ENCODE measurements at regions not wholly inside any gene's neighbourhood (a gene's known extent, or its start where the extent isn't known, plus 50 kb on each side); places are given as distances from the start of the nearest gene placed in this dataset.

GRCh38 chr12:28683366-28683765 lies 465.7 kb upstream of the FAR2 start:
- TF ChIP-seq CTCF (optimal IDR thresholded peaks at IDR 0.05 in 1 of 3, IDR thresholded peaks at IDR 0.05 in 1 of 3, conservative IDR thresholded peaks at IDR 0.05 in 1 of 3; ENCODE audit: extremely low read depth in 1 of 3, insufficient read depth in 2 of 3, low read length in 3 of 3) (no peak), EZH2 (IDR thresholded peaks at IDR 0.05; ENCODE audit: low read length) (no peak)
- Histone ChIP-seq H3K9ac (ENCODE audit: control insufficient read depth, extremely low read depth, insufficient read depth, low read length) (no peak overlapping the region), H2AFZ (ENCODE audit: control insufficient read depth, low read length) (no peak overlapping the region), H3K4me1 (ENCODE audit: control insufficient read depth, extremely low read depth, insufficient read depth, low read length) (no peaks in the 10 kb centered on the region), H4K20me1 (ENCODE audit: control insufficient read depth, extremely low read depth, insufficient read depth, low read length) (no peaks in the 10 kb centered on the region), H3K4me3 (ENCODE audit: control insufficient read depth in 2 of 3, extremely low read depth in 1 of 3, insufficient read depth in 2 of 3, low read depth in 1 of 3, low read length in 3 of 3) (no peak overlapping the region), H3K9me1 (ENCODE audit: control insufficient read depth, extremely low read depth, insufficient read depth, low read length) (no peaks in the 10 kb centered on the region), H3K27ac (ENCODE audit: control insufficient read depth, insufficient read depth, low read length) (no peak overlapping the region), H3K27me3 (ENCODE audit: control insufficient read depth, extremely low read depth, insufficient read depth, low read length) (no peaks in the 10 kb centered on the region), H3K36me3 (ENCODE audit: control insufficient read depth in 2 of 2, extremely low read depth in 1 of 2, insufficient read depth in 2 of 2, low read length in 2 of 2) (no peaks in the 10 kb centered on the region), H3K4me2 (ENCODE audit: control insufficient read depth, extremely low read depth, insufficient read depth, low read depth, low read length) (no peak overlapping the region), H3K9me3 (ENCODE audit: control insufficient read depth, low read depth, low read length) (no peaks in the 10 kb centered on the region), H3K79me2 (ENCODE audit: control insufficient read depth, insufficient read depth, low read length) (no peaks in the 10 kb centered on the region)
- FAIRE-seq (no peak), DNase-seq (ENCODE audit: low read depth, low spot score) (no peak)
- dilution Hi-C loops (cut with MboI; ENCODE audit: extremely low pct_ligation_motif_present, low sequenced_read_pairs) = no loop called here

- no peaks in the 10 kb centered on the region for H3K27me3 ChIP-seq (ENCODE audit: control insufficient read depth, extremely low read depth, insufficient read depth, low read length)
- no peaks in the 10 kb centered on the region for H3K9me1 ChIP-seq (ENCODE audit: control insufficient read depth, extremely low read depth, insufficient read depth, low read length)
- no peaks in the 10 kb centered on the region for H3K79me2 ChIP-seq (ENCODE audit: control insufficient read depth, insufficient read depth, low read length)
- no peak overlapping the region for H3K4me3 ChIP-seq (ENCODE audit: control insufficient read depth in 2 of 3, extremely low read depth in 1 of 3, insufficient read depth in 2 of 3, low read depth in 1 of 3, low read length in 3 of 3)
- TF ChIP-seq CTCF (optimal IDR thresholded peaks at IDR 0.05 in 1 of 3, IDR thresholded peaks at IDR 0.05 in 1 of 3, conservative IDR thresholded peaks at IDR 0.05 in 1 of 3; ENCODE audit: extremely low read depth in 1 of 3, insufficient read depth in 2 of 3, low read length in 3 of 3) (no peak), EZH2 (IDR thresholded peaks at IDR 0.05; ENCODE audit: low read length) (no peak)
- H3K9me3 ChIP-seq (ENCODE audit: control insufficient read depth, low read depth, low read length) = no peaks in the 10 kb centered on the region
- no peak overlapping the region for H3K4me2 ChIP-seq (ENCODE audit: control insufficient read depth, extremely low read depth, insufficient read depth, low read depth, low read length)
- no peak overlapping the region for H2AFZ ChIP-seq (ENCODE audit: control insufficient read depth, low read length)
- dilution Hi-C loops (cut with MboI; ENCODE audit: extremely low pct_ligation_motif_present, low sequenced_read_pairs) = no loop called here
- H4K20me1 ChIP-seq (ENCODE audit: control insufficient read depth, extremely low read depth, insufficient read depth, low read length) = no peaks in the 10 kb centered on the region
- no peak for DNase-seq (ENCODE audit: low read depth, low spot score)
- FAIRE-seq = no peak
- no peaks in the 10 kb centered on the region for H3K4me1 ChIP-seq (ENCODE audit: control insufficient read depth, extremely low read depth, insufficient read depth, low read length)
- no peaks in the 10 kb centered on the region for H3K36me3 ChIP-seq (ENCODE audit: control insufficient read depth in 2 of 2, extremely low read depth in 1 of 2, insufficient read depth in 2 of 2, low read length in 2 of 2)
- no peak overlapping the region for H3K9ac ChIP-seq (ENCODE audit: control insufficient read depth, extremely low read depth, insufficient read depth, low read length)
- H3K27ac ChIP-seq (ENCODE audit: control insufficient read depth, insufficient read depth, low read length) = no peak overlapping the region
Measured at GRCh38 chr12:28689398-28690175, 459.5 kb upstream of the FAR2 start.

Measured in keratinocyte (primary cell).